Right kidney (tissue), 1 donor: ENCODE measurements at regions not wholly inside any gene's neighbourhood (a gene's known extent, or its start where the extent isn't known, plus 50 kb on each side); places are given as distances from the start of the nearest gene placed in this dataset.

Experiments used
- DNase-seq: peaks from one replicate; pipeline ENCODE4 v3.0.0-alpha.2; 2016

DNA sequence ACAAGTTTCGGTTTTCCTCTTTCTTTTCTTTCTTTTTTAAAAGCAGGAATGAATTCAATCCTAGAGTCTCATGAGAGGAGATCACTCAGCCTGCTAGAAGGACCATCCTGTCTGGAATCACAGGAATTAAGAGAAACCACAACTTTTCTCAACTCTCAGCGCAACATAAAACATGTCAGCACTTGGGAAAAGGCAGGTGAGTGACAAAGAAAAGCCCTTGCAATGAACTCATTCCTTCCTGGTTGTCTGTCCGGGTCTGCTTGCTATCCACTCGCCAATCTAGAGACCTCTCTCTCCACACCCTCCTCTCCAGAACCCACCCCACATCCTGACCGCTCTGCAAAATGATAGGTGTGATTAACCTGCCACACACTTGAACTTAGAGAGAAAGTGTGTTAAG is 253.8 kb downstream of the LY86 start:
- no peak for DNase-seq

DNA sequence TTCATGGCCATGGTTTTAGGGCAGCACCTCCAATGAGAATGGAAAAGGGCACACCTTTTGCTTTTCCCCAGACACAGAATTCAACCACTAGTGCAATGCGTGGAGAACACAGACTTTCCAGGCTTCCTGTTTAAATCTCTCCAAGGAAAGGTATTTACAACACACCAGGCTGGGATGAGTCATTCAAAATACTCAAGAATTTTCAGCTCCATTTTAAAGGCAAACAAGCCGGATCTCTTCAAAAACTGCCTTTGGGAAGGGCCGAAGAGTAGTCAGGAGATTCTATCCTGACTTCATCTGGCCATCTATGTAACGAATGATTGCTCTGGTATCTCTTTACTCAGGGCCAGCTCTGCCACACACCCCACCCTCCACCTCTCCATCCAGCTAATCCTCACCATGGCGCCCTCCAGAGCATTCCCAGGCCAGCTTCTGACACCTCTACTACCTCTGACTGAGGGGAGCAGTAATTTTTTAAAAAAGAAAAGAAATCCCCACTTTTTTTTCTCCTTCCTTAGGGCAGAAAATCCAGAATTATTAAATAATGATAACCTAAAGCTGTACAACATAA is 254.6 kb downstream of the LY86 start:
- no peak for DNase-seq

DNA sequence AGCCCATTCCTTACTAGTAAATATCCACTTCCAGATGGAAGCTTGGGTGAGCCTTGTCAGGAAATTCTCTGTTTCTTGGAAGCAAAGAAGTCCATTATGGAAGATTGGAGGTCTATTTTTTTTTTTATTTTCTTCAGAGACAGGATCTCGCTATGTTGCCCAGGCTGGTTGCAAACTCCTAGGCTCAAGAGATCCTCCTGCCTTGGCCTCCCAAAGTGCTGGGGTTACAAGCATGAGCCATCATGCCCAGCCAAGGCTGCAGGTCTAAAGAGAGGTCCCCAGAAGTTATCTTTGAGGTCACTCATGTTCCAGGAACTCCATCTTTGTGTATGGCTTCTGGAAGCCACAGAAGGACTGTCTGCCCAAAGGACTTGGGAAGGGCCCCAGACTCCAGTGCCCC is 255.3 kb downstream of the LY86 start:
- no peak for DNase-seq

DNA sequence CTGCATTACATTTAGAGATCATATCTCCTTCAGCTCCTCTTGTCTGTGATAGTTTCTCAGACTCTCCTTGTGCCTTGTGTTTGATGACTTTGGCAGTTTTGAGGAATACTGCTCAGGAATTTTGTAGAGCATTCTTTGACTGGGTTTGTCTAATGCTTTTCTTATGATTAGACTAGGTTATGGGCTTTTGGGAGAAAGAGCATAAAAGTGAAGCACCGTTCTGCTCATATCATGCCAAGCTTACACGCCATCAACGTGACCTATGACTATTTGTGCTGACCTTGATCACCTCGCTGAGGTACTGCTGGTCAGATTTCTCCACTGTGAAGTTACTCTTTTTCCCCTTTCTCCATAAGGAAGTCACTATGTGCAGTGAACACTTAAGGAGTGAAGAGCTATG is 256.0 kb downstream of the LY86 start:
- DNase-seq, result no peak

DNA sequence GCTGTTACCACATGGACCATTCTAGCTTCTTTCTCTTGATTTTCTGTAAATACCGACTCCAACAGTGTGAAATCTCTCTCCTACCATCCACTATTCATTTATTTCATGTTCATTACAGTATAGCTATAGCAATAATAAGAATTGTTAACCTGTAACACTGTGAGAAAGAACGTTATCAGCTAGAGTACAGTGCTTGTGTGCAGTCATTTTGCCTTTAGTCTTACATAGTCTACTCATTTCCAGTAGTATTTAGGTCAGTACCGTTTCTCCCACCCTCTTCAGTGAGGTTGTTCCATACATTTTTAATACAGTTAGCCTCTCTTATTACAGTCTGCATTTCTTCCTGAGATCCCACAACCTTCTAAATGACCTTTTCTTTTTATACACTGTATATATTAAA is 257.1 kb downstream of the LY86 start:
- no peak for DNase-seq

DNA sequence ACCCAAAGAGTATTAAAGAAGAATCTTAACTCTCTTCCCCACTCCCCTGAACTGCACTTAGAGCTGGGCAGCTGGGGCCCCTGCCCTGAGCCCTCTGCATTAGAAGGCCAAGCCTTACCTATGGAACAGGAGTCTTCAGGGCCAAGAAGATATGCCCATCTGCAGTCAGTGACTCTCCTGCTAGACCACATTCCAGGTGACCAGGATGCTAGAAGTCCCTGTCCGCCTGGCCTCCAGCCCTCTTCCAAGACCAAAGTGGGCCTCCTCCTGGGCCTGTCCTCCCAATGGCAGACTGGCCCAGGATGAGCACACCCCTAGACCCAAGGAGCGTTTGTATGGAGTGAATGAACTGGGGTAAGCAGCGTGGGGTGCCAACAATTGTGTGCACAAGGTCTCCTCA is 259.1 kb downstream of the LY86 start:
- no peak for DNase-seq

DNA sequence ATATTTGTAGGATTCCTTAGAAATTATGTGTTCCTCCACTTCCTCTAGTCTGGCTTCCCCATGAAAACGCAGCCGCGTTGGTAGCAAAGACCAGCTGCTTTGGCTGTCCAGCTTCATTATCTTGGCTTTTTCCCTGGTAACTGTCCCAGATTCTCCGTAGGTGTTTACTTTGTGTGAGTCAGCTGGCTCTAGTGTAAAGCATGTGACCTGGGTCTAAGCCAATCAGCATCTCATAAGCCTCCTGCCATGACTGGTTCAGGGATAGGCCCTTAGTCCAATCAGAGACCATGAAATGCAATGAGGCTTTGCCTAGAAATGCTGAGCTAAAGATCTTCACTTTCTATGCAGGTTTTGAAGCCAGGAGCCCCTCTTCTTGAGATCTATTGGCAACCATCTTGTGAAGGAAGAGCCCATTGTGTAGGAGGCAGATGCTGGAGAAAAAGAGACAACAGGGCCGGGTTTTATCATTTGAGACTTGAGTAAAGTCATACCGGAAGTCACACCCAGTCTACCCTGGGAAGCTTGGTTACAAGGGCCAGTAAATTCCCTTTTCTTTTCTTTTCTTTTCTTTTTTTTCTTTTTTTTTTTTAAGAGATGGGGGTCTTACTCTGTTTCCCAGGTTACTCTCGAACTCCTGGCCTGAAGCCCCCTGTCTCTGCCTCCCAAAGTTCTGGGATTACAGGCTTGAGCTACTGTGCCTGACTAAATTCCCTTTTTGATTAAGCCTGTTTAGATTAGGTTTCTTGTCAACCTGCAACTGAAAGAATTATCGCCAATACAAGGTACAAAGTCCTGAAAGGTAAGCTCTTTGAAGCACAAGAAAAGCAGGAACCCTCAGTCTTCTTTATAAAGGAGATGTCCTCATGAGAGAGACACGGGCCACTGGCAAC is 256.5 kb upstream of the RREB1 start:
- no peak for DNase-seq

DNA sequence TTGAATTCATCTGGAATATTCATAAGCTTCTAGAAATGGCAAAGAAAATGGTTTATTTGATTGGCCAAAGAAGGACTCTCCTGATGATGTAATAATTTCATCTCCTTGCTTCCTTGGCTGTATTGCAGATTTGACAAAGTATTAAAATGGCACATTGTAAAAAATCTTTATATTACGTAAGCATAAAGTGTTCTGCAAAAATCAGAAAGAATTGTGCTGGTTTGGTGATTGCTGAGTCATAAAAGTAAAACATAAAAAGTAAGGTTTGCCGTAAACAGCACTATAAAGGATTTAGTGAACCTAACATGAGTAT is 255.9 kb upstream of the RREB1 start:
- DNase-seq, result no peak

DNA sequence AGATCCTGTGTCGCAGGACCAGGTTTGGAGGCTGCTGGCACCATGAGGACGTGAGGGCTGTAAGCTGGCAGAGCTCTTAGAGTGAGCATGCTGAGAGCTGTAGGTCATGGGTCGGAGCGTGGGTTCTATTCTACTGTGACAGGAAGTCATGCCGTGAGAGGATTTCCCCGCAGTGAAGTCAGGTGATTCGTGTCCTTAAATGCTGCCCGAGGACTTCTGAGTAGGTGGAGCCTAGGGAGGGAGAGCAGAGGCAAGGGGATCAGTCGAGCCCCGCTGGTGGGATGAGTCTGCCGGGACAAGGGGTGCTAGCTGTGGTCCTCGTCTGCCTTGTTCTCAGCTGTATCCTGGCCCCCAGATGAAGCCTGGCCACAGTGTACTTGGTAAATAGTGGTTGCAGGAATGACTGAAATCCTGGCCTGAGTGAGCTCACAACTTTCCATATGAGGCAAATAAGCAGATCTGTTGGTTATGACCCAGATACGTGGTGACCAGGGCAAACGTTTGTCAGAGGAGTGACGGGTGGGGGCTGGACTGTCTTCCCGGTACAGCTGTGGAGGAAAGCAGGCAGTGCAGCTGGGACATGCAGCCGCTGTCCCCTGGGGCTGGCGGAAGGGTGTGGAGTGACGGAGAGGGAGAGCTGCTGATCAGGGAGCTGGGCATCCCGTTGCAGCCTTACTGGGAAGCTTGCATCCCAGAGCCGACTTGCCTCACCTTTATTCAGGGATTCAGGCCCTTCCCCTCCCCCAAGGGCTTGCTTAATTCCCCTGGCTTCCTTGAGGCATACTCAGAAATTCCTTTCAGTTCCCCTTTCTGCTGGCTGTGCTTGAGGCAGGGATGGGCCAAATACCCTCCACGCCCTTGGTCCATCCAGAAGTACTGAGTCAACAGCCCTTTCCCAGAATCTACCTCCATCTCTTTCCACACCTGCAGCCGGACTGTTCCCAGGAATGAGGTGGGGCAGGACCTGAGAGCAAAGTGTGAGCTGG is 250.9 kb upstream of the RREB1 start:
- peak; percentile 15 for DNase-seq

DNA sequence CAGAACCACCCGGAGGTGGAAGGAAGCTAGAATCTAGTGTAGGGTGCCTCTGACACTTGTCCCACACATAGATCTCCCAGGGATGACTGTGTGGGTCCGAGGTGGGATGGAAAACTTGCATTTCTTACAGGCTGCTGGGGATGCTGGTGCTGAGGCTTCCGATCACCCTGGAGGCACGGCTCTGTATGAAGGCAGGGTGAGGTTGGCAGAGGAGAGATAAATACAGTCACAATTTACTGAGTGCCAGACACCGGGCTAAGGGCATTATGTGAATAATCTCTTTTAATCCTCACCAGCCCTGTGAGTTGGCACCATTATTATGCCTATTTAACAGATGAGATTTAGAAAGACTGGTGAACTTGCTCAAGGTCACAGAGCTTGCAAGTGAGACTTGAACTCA is 250.2 kb upstream of the RREB1 start:
- DNase-seq, result no peak

DNA sequence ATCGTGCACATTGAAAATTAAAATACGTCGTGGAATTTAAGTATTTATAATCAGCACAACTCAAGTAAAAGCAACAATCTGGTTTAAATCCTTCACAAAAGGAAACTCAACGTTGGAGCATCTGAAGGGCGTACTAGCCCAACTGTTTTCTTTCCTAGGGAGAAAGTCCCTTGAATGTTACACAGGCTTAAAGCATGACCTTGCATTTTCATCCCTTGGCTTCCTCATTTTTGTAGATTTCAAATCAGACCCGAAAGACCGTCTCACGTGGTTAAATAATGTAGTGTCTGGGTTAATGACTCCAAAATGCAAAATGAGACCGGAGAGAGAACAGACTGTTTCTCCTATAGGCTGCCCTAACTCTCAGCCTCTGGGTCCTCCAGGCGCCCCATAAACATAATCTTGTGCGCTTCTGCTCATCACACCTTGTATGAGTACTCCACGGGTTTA is 249.2 kb upstream of the RREB1 start:
- no peak for DNase-seq

DNA sequence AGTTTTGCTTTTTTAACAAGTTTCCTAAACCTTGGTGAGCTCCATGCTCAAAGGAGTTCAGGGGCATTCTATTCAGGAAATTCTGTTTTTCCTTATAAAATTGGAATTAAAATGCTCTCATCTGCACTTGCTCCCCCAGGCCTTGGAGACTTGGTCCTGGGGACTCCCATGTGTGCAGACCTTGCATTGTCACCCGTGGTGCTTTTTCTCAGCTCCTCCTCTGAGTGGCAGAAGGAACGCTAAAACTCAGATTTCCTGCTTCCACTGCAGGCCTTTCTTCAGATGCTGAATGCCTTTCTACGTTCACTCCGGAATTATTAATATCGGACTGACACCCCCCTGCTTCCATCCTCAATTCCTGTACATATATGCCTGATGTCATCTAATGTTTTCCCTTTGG is 248.7 kb upstream of the RREB1 start:
- DNase-seq, result no peak

DNA sequence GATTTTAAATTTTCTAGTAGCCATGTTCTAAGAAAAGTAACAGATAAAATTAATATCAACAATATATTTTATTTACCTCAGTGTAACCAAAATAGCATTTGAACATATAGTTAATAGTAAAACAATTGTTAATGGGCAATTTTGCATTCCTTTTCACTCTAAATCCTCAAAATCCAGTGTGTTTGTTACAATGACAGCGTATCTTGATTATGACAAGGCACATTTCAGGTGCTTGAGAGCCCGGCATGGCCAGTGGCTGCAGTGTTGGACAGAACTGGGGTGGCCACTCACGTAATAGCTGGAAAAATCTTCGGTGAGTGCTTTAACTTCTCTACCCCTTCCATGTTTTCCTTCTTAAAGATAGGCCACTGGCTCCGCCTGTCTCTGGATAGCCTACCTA is 248.0 kb upstream of the RREB1 start:
- no peak for DNase-seq

DNA sequence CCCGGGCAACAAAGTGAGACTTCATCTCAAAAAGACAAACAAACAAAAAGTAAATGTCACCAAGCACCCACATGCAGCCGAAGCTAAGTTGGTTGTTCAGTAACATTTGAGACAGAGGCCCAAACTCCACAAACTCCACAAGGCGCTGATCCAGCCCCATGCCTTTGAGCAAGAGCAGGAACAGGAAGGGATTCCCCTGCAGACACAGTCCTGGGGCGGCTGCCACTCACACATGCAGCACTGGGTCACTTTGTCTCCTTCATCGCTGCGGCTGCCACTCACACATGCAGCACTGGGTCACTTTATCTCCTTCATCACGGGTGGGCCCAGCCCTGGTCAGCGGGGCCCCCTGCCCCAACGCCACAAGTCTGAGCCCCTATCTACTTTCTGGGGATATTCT is 246.9 kb upstream of the RREB1 start:
- no peak for DNase-seq

DNA sequence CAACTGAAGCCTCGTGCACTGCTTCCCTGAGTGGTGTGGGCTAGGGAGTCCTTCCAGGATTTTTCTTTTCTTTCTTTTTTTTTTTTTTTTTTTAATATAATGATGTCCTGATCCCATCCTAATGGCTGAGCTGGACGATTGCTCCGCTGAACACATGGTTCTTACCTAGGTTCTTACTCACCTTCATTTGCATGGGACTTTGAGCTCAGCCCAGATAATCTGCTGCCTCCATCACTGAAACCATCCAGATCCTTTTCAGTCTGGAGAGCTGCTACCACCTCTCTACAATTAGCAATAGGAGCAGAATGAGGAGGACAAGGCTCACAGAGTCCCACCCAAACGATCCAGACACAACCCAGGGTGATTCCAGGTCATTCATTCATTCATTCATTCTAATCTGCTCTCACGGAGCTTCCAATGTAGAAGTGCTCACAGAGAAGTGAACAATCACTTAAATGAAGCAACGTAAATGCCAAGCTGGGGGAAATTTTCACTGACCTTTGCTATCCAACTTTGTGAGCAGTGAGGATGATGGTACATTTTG is 246.3 kb upstream of the RREB1 start:
- DNase-seq, result no peak

DNA sequence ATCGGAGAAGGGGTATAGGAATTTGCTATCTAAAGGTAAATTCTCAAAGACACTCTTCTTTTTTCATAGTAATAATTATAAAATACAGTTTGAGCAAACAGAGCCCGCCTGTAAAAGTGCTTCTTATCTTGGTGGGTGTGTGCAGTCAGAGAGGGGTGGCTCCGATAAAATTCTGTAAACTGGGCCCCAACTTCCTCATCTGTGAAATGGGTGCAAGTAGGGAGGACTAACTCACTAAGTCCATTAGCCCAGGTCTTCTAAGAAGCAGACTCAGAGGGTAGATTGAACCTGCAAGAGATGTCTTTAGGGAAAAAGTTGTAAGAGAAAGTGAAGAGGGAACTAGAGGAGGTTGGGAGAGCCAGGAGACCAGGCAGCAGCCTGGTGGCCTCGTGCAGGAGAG is 245.8 kb upstream of the RREB1 start:
- DNase-seq, result no peak

DNA sequence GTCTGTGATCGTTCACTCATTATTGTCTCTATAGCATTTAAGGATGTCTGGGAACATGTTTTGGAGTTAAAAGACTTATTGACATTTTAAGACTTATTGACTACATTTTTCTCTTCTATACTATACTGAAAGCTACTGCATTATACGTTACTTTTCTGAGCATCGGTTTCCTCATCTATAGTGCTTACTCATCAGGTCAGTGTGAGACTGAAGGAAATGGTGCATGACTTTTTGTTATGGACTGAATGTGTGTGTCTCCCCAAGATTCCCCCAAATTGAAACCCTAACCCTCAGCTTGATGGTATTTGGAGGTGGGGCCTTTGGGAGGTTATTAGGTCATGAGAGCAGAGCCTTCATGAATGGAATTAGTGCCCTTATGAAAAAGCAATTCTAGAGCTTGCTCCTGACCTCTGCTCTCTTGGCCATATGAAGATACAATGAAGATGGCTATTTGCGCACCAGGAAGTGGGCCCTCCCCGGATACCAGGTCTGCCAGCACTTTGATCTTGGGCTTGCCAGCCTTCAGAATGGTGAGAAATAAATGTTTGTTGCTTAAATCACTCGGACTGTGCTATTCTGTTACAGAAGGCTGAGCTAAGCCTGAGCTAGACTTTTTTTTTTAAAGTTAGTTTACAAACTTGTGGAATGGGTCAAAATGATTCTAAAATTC is 243.7 kb upstream of the RREB1 start:
- no peak for DNase-seq

DNA sequence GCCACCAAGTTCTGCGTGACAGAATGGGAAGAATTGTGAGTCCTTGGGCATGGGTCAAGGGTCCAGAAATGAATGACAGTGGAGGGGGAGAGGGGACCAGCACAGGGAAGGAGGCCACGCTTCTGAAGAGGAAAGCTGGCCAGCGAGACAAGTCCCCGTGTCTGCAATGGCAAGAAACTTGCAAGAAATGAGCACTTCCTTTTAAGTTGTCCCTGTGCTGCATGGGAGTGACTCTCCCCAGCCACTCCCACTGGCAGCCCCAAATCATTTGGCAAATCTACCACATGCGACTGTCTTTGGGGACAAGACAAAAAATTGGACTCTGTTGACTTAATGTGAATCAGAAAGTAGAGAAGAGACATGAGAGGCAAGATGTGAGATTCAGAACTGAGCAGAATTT is 242.2 kb upstream of the RREB1 start:
- DNase-seq, result no peak

DNA sequence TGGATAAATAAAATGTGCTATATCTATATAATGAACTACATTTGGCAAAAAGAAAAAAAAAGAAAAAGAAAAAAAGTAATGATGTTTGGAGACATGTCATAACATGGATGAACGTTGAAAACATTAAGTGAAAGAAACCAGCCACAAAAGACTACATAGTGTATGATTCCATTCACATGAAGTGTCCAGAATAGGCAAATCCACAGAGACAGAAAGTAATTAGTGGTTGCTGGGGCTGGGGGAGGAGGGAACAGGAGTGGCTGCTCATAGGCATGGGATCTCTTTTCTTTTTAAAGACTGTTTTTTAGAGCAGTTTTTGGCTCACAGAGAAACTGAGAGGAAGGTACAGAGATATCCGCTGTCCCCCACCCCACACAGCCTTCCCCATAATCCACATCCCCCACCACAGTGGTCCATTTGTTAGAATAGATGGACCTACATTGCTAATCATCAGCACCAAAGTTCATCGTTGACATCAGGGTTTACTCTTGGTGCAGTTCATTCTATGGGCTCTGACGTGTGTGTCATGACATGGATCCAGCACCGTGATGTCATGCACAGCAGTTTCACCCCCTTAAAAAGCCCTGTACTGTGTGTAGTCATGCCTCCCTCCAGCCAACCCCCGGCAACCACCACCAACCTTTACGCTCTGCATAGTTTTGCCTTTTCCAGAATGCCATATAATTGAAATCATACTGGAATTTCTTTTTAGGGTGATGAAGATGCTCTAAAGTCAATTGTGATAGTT is 240.9 kb upstream of the RREB1 start:
- DNase-seq, result no peak

DNA sequence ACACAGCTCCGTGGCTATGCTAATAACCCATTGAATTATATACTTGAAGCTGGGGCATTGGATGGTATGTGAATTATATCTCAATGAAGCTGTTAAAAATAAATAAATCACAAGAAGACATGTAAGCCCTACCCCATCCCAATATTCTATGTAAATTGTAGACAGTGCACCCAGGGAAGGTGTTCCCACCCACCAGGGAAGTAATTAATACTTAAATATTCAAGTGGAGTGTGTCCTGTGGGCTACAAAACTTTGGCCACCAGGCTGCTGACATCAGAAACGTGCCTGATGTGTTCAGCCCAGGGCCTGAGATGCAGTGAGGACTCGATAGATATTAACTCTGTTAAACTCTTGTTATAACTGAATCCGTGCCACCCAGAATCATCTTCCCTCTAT is 240.4 kb upstream of the RREB1 start:
- no peak for DNase-seq

DNA sequence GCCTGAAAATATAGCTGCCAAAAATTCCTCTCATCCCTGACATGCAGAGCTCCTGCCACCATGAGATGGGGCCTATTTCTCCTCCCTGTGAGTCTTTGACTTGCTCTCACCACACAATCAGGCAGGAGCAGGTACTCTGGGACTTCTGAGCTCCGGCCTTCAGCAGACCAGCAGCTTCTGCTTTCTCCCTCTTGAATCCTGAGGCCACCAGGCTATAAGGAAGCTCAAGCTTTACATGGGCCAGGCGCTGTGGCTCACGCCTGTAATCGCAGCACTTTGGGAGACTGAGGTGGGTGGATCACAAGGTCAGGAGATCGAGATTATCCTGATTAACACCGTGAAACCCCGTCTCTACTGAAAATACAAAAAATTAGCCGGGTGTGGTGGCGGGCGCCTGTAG is 238.7 kb upstream of the RREB1 start:
- no peak for DNase-seq

DNA sequence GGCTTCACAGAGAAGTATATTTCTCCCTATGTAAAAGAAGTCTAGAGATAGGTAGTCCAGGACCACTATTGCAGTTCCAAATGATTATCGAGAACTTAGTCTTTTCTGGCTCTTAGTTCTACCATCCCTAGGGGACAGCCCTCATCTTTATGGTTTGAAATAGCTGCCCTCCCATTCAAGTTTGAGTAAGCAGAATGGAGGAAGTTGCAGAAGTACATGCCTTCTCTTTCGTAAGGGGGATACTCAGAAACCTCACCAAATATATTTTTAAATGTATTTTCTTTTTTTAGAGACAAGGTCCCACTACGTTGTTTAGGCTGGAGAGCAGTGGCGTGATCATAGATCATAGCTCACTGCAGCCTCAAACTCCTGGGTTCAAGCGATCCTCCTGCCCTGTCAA is 236.8 kb upstream of the RREB1 start:
- no peak for DNase-seq
